GM18909 (cell line): ENCODE measurements at regions not wholly inside any gene's neighbourhood (a gene's known extent, or its start where the extent isn't known, plus 50 kb on each side); places are given as distances from the start of the nearest gene placed in this dataset.
"Not testable (repeated sequence)": the region's sequence is repeated elsewhere in the genome, so short reads cannot be mapped to it uniquely, and the experiment has no call there.

Experiments
- ATAC-seq: cut with Tn5 transposase; IDR thresholded peaks from one replicate; pipeline ENCODE4 v1.9.1; 2021; ENCODE audit warnings: mild to moderate bottlenecking; ENCODE audit not compliant: unreplicated experiment, poor library complexity

DNA sequence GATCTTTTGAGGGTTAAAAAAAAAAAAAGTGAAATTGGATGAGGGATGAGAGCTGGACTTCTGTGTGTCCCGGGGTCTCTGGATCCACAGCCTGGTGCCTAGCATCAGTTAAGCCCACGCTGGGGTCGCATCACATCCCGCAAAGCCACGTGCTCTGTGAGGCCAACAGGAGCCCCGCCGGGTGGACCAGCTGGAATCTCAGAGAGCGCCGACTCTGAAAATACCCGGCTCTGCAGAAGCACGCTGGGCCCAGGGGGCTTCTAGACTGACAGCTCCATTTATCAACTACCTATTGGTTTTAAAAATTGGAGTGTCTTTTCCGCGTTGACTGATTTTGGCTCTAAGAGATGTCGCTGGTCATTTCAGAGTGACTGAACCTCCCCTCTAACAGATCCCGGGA is 164.1 kb upstream of the PLGLB2 start:
- ATAC-seq = not testable (repeated sequence)

DNA sequence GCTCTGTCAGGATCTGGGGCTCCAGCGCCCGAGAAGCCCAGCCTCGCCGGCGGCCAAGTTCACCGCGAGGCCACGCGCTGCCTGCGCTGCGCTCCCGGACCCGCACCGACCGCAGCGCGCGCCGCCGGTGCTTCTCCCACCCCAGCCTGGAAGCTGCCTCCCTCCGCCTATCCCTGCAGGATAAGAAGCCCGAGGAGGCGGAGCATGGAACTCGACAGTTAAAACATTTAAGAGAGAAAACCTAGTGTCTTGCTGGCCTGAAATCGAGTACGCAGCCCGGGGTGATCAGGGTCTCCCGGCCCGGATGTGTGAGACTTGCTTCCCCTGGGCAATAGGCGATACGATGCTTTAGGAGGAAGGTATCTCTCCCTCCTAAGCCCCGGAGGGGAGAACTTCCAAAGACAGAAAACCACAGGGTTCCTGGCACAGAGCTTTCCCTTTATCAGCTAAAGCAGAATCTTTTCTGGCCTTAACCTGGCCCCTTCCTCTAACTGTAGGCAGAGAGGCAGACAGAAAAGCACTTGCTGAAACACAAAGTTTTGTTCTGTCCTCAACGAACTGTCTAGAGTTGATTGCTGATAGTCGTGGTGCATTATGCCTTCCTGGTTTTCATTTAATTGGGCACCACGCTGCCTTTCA is 163.5 kb upstream of the PLGLB2 start:
- ATAC-seq = not testable (repeated sequence)

GRCh38 chr2:87587934-87588333 is 160.0 kb upstream of the PLGLB2 start:
- not testable (repeated sequence) for ATAC-seq

GRCh38 chr2:87592974-87593373 is 154.9 kb upstream of the PLGLB2 start:
- ATAC-seq = not testable (repeated sequence)

DNA sequence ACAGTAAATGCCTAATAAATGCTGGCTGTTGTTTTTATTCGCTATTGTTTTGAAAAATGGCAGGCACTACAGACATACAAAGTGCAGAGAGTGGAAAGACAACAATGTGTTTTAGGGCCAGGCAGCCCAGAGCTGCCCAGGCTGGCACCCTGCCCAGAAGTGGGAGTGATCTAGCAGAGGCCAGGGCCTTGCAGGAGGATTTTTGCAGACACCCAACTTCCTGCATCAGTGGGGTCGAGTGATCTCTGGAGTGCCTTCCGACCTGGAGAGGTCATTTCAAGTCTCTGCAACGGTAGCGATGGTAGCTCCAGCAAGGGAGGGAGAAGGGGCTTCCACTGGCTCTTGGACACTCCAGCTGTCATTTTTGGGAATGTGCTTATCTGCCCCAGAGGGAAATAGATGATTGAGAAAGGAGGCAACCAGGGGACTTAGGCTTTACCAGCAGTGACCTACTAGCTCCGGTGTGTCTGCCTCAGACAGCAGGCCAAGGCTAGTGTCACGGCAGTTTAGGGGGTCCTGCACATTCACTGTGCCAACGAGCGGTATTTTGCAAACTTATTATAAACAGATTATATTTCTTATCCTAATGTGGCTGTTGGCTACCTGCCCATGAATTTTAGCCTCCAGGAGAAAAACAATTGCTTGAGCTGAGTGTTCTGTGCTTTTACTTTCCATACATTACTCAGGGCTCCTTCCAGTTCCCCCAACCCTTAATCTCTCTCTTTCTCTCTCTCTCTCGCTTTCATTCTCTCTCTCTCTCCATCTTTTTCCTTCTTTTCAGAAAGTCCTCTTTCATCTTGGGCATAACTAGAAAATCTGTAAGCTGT is 153.9 kb upstream of the PLGLB2 start:
- ATAC-seq = not testable (repeated sequence)

- ATAC-seq = not testable (repeated sequence)
These were observed 153.3 kb upstream of the PLGLB2 start for GRCh38 chr2:87594611-87594992.

- ATAC-seq = not testable (repeated sequence)
These were observed 152.9 kb upstream of the PLGLB2 start for GRCh38 chr2:87595017-87595416.

DNA sequence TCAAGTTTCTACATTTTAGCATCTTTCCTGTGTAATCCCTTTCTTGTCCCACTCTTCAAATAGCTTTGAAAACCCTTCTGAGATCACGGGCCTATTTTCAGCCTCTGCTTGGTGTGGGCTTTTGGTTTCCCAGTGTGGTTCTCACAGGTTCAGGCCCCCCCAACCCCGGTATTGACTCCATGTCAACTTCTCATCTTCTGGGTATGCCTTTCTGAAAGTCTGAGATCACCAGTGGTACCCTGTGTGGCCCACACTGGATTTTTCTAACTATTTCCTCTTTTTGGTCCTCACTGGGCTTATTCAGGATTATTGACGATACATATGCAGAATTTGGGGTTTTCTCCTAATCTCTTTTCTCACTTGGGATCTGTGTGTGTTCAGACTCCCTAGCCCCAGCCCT is 146.9 kb upstream of the PLGLB2 start:
- ATAC-seq = not testable (repeated sequence)

GRCh38 chr2:87602118-87602517 is 145.8 kb upstream of the PLGLB2 start:
- not testable (repeated sequence) for ATAC-seq

DNA sequence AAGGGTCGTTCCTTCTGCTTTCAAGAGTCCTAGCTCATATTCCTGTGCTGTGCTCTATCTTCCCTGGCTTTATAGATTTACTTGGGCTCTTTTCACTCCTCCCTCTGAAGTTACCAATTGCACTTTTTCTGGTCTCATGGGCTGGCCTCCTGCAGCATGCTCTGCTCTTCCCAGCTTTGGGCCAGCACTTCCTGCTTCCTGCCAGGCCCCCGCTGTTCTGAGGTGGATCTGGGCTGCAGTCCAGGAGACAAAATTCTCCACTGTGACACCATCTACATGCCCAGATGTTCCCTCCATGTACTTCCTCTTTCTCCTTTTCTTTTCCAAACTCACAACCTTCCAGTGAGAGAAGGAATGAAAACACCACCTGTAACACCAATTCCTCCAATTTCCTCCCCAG is 145.2 kb upstream of the PLGLB2 start:
- ATAC-seq = not testable (repeated sequence)

DNA sequence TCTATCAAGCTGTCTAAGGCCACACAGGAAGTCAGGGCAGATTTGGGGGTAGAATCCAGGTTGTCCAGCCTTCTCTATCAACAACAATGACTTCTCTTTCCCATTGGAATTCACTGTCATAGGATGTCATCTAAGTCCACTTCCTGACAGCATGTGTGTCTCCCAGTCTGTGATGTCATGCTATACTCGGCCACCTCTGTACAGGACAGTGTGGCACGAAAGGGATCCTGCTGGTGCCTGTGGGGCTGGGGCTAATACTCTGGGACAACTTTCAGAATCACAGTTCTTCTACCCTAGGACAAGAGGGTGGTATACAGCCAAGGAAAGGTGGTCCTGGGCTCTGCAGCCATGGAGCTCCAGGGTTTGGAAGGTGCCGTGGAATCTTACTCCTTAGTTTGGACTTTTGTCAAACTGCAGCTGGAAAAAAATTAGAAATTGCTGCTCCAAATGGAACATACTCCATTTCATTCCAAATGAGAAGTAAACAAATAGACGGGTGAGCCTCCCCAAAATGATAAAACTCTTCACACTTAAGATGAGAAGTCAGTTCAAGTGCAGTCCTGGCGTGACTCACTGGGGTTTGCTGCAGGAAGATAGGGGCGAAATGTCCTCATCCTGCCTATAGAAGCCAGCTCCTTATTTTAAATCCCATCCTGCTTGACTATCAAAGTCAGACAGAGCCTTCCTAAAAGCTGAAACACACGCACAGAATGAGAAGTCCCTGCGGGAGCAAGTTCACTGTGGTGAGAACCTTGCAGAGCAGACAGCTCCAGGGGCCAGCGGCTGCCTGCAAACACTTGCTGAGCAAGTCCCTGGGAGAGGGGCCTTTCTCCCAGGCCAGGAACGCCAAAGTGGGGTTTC is 144.2 kb upstream of the PLGLB2 start:
- ATAC-seq = not testable (repeated sequence)

- ATAC-seq = not testable (repeated sequence)
These were observed 143.5 kb upstream of the PLGLB2 start for GRCh38 chr2:87604279-87604818.

GRCh38 chr2:87604980-87605379 is 142.9 kb upstream of the PLGLB2 start:
- ATAC-seq = not testable (repeated sequence)

DNA sequence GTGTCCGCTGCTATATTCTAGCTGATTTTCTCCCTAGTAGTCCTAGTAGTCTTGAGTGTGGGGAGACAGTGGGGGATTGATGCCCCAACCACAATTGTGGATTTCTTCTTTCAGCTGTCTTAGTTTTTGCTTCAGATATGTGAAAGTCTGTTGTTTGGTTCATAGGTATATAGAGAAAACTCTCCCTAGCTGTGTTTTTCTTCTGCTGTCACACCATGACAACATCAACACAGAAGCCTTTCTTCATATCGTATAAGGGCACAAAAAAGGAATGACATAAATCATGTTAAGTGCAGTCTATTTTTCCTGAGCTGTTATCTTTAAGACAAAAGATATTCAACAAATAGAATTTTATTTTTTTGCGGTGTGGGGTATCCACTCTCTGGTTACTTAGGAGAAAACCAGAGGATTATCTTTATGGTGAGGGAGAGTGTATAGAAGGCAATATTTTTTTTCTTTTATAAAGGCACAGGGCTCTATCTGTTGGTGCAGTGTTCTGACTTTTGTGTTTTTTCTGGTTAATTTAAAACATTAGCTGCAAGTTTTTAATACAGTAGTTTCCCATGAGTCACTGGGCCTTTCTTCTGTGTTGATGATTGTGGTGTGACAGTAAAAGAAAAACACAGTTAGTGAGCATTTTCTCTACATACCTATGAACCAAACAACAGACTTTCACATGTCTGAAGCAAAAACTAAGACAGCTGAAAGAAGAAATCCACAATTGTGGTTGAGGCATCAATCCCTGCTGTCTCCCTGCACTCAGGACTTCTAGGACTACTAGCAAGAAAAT is 139.3 kb upstream of the PLGLB2 start:
- not testable (repeated sequence) for ATAC-seq

GRCh38 chr2:87610974-87611373 is 136.9 kb upstream of the PLGLB2 start:
- not testable (repeated sequence) for ATAC-seq

GRCh38 chr2:87611416-87611815 is 136.5 kb upstream of the PLGLB2 start:
- ATAC-seq = not testable (repeated sequence)

DNA sequence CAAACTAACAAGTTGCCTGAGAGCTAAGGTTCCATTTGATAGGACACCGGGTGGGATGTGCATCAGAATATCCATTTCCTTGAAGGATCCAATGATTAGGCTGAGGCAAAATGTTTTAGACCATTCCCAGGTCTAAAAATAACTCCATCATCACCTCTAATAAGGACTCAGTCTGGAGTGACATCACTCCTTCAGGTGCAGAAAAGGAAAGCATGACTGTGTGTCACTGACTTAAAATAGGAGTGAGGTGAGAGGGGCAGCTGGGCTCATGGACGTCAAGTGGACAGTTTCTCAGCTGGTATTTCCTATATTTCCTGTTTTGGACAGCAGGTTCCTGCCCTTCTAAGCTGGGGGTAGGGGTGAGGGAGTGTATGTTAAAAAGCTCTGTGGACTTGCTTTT is 135.9 kb upstream of the PLGLB2 start:
- not testable (repeated sequence) for ATAC-seq

DNA sequence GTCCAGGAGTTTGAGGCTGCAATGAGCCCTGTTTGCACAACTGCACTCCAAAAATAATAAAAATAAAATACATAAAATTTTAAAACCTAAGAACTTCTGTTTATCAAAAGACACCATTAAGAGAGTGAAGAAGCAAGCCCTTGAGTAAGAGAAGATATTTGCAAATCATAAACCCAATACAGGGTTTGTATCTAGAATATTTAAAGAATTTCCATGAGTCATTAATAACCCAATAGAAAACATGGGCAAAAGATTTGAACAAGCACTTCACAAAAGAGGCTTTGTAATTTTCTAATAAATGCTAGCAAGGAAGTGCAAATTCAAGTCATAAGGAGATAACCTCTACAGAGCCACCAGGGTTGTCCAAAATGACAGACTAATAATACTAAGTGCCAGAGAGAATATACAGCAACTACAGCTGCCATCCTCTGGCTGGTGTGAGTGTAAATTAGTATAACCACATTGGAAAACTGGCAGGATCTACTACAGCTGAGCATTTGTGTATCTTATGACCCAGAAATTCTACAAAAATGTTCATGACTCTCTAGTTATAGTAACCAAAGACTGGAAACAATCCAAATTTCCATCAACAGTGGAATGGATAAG is 133.0 kb upstream of the PLGLB2 start:
- ATAC-seq = not testable (repeated sequence)

- not testable (repeated sequence) for ATAC-seq
These were observed 128.8 kb upstream of the PLGLB2 start for GRCh38 chr2:87619121-87619520.
